HL-60 (cell line): ENCODE measurements at regions not wholly inside any gene's neighbourhood (a gene's known extent, or its start where the extent isn't known, plus 50 kb on each side); places are given as distances from the start of the nearest gene placed in this dataset.

Experiments
- GABPA ChIP-seq: IDR thresholded peaks from 2 replicates; pipeline ENCODE4 v1.6.1; 2012; ENCODE audit warnings: low read depth
- POLR2AphosphoS5 ChIP-seq: IDR thresholded peaks from 2 replicates; pipeline ENCODE4 v1.6.1; 2012; ENCODE audit warnings: low read depth

- TF ChIP-seq POLR2AphosphoS5 (no peak), GABPA (no peak)
These were observed 303.8 kb upstream of the MKI67 start for GRCh38 chr10:128429835-128430513.
